ENCODE measurements at regions not wholly inside any gene's neighbourhood (a gene's known extent, or its start where the extent isn't known, plus 50 kb on each side); places are given as distances from the start of the nearest gene placed in this dataset.
"Not testable (repeated sequence)": the region's sequence is repeated elsewhere in the genome, so short reads cannot be mapped to it uniquely, and the experiment has no call there.

GRCh38 chr15:20386198-20386597 lies 155.4 kb downstream of the GOLGA6L6 start:
- BruUV-seq (replicated peaks) = no TSS peak
- Histone ChIP-seq H3K79me2 (ENCODE audit: insufficient read depth, low read length) (no peaks in the 10 kb centered on the region), H3K4me1 (ENCODE audit: control insufficient read depth in 1 of 2, insufficient read depth in 2 of 2, low read length in 2 of 2) (no peaks in the 10 kb centered on the region), H3K36me3 (ENCODE audit: control insufficient read depth in 1 of 2, insufficient read depth in 2 of 2, low read length in 2 of 2) (no peaks in the 10 kb centered on the region), H4K20me1 (ENCODE audit: insufficient read depth) (no peaks in the 10 kb centered on the region), H3K9ac (ENCODE audit: low read length) (no peak overlapping the region), H3K9me2 (ENCODE audit: insufficient read depth) (no peaks in the 10 kb centered on the region), H3K9me3 (ENCODE audit: control insufficient read depth in 1 of 2, insufficient read depth in 1 of 2, low read depth in 1 of 2, low read length in 2 of 2) (peaks cover 52 to 70% of the 10 kb centered on the region in 2 experiments), H3K4me2 (ENCODE audit: low read length) (no peak overlapping the region), H3K4me3 (replicated peaks in 1 of 2; ENCODE audit: low read depth in 1 of 2, low read length in 2 of 2) (no peak overlapping the region), H2AFZ (ENCODE audit: low read depth, low read length, poor library complexity, severe bottlenecking) (no peak overlapping the region), H3K27ac (ENCODE audit: low read depth, low read length) (no peak overlapping the region), H3K27me3 (ENCODE audit: insufficient read depth, low read length) (no peaks in the 10 kb centered on the region)
- intact Hi-C loops (cut with micrococcal nuclease) = no loop called here
- ChIA-PET POLR2A (no interaction called here), CTCF (no interaction called here), RAD21 (ENCODE audit: low non-redundant PET in 1 of 2, low total read pairs in 2 of 2, uncharacterized antibody in 2 of 2, unreplicated experiment in 2 of 2) (no interaction called here)
- ATAC-seq = no peak
- no peak for TF ChIP-seq YY1 (IDR thresholded peaks at IDR 0.05; ENCODE audit: extremely low read depth, insufficient replicate concordance, low read depth, low read length)
- no peak for TF ChIP-seq SP1 (IDR thresholded peaks at IDR 0.05; ENCODE audit: low read depth)
- TF ChIP-seq POLR2AphosphoS5 (IDR thresholded peaks at IDR 0.05; ENCODE audit: low read depth, low read length) = no peak
- TF ChIP-seq ELF1 (IDR thresholded peaks at IDR 0.05; ENCODE audit: borderline replicate concordance, low read depth) = no peak
- TF ChIP-seq, protein P1, sequence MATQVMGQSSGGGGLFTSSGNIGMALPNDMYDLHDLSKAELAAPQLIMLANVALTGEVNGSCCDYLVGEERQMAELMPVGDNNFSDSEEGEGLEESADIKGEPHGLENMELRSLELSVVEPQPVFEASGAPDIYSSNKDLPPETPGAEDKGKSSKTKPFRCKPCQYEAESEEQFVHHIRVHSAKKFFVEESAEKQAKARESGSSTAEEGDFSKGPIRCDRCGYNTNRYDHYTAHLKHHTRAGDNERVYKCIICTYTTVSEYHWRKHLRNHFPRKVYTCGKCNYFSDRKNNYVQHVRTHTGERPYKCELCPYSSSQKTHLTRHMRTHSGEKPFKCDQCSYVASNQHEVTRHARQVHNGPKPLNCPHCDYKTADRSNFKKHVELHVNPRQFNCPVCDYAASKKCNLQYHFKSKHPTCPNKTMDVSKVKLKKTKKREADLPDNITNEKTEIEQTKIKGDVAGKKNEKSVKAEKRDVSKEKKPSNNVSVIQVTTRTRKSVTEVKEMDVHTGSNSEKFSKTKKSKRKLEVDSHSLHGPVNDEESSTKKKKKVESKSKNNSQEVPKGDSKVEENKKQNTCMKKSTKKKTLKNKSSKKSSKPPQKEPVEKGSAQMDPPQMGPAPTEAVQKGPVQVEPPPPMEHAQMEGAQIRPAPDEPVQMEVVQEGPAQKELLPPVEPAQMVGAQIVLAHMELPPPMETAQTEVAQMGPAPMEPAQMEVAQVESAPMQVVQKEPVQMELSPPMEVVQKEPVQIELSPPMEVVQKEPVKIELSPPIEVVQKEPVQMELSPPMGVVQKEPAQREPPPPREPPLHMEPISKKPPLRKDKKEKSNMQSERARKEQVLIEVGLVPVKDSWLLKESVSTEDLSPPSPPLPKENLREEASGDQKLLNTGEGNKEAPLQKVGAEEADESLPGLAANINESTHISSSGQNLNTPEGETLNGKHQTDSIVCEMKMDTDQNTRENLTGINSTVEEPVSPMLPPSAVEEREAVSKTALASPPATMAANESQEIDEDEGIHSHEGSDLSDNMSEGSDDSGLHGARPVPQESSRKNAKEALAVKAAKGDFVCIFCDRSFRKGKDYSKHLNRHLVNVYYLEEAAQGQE (IDR thresholded peaks at IDR 0.05; ENCODE audit: low read depth) = no peak
- no peak for TF ChIP-seq ZBTB33 (IDR thresholded peaks at IDR 0.05; ENCODE audit: extremely low read depth, insufficient replicate concordance, low read length)
- no peak for TF ChIP-seq CBX3 (IDR thresholded peaks at IDR 0.05; ENCODE audit: low read depth)
- TF ChIP-seq ZNF274 (IDR thresholded peaks at IDR 0.05; ENCODE audit: low read depth, low read length) = no peak
- TF ChIP-seq MAX (IDR thresholded peaks at IDR 0.05) = no peak
- no peak for TF ChIP-seq EZH2 (IDR thresholded peaks at IDR 0.05)
- TF ChIP-seq CTCF (IDR thresholded peaks at IDR 0.05 in 2 of 3, conservative IDR thresholded peaks at IDR 0.05 in 1 of 3; ENCODE audit: borderline replicate concordance in 1 of 3, insufficient read depth in 1 of 3, low read depth in 2 of 3, low read length in 2 of 3) = no peak
- TF ChIP-seq ZFX (IDR thresholded peaks at IDR 0.05) = no peak
- no peak for TF ChIP-seq EGR1 (IDR thresholded peaks at IDR 0.05; ENCODE audit: low read depth)
- TF ChIP-seq TCF7L2 (IDR thresholded peaks at IDR 0.05; ENCODE audit: borderline replicate concordance, extremely low read depth, insufficient read depth, insufficient read length) = no peak
- DNase-seq (ENCODE audit: low read depth, low spot score) = no peak

GRCh38 chr15:20380199-20380598 lies 161.4 kb downstream of the GOLGA6L6 start:
- POLR2A ChIA-PET; intact Hi-C loops (cut with micrococcal nuclease); CTCF ChIA-PET: not testable (repeated sequence)

More at GRCh38 chr15:20380199-20380598, 161.4 kb downstream of the GOLGA6L6 start:
- H3K27ac ChIP-seq (ENCODE audit: low read depth, low read length); RAD21 ChIA-PET (ENCODE audit: low non-redundant PET in 1 of 2, low total read pairs in 2 of 2, uncharacterized antibody in 2 of 2, unreplicated experiment in 2 of 2); H2AFZ ChIP-seq (ENCODE audit: low read depth, low read length, poor library complexity, severe bottlenecking); BruUV-seq (replicated peaks); H3K36me3 ChIP-seq (ENCODE audit: control insufficient read depth in 1 of 2, insufficient read depth in 2 of 2, low read length in 2 of 2); H4K20me1 ChIP-seq (ENCODE audit: insufficient read depth); DNase-seq (ENCODE audit: low read depth, low spot score); H3K79me2 ChIP-seq (ENCODE audit: insufficient read depth, low read length); ATAC-seq; H3K9ac ChIP-seq (ENCODE audit: low read length); H3K4me1 ChIP-seq (ENCODE audit: control insufficient read depth in 1 of 2, insufficient read depth in 2 of 2, low read length in 2 of 2); H3K4me2 ChIP-seq (ENCODE audit: low read length); H3K27me3 ChIP-seq (ENCODE audit: insufficient read depth, low read length); H3K4me3 ChIP-seq (replicated peaks in 1 of 2; ENCODE audit: low read depth in 1 of 2, low read length in 2 of 2); H3K9me2 ChIP-seq (ENCODE audit: insufficient read depth): not testable (repeated sequence)
- H3K9me3 ChIP-seq (ENCODE audit: control insufficient read depth in 1 of 2, insufficient read depth in 1 of 2, low read depth in 1 of 2, low read length in 2 of 2) = peaks cover 43 to 50% of the 10 kb centered on the region in 2 experiments

Data from HCT116 (cell line).